Neural progenitor cell (in vitro differentiated cells): ENCODE measurements at regions not wholly inside any gene's neighbourhood (a gene's known extent, or its start where the extent isn't known, plus 50 kb on each side); places are given as distances from the start of the nearest gene placed in this dataset.

ENCODE experiments used
- EZH2 ChIP-seq: fragments of 200-600 bp; sonication (generic); IDR thresholded peaks from 2 replicates; pipeline ENCODE4 v1.6.1; 2017; ENCODE audit warnings: antibody characterized with exemption, mild to moderate bottlenecking, moderate library complexity
- EZH2phosphoT487 ChIP-seq: fragments of 200-600 bp; sonication (generic); IDR thresholded peaks from 2 replicates; pipeline ENCODE4 v1.6.1; 2017; ENCODE audit warnings: antibody characterized with exemption
- TF ChIP-seq, protein P1 (sequence below): fragments of 200-600 bp; sonication (generic); IDR thresholded peaks from 2 replicates; pipeline ENCODE4 v1.5.1; 2017; ENCODE audit warnings: antibody characterized with exemption, mild to moderate bottlenecking

DNA sequence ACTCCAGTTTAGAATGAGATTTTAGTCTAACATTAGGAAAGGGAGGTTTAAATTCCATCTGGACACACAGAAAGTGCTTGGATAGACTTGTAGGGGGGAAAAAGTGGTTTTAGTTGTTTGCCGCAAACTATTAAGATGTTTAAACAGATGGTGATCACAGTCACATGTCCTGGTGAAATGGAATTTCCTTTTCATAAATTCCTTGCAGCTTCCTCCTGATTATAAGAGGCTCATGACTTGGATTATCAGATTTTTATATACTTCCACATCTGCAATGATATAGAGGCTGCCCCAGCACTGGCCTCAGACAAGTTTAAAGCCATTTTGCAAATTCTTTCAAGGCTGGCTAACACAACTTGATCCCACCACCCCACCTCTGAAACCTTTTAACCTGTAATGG, 106.4 kb upstream of the ARMC3 start:
- no peak for TF ChIP-seq EZH2
- TF ChIP-seq, protein P1, sequence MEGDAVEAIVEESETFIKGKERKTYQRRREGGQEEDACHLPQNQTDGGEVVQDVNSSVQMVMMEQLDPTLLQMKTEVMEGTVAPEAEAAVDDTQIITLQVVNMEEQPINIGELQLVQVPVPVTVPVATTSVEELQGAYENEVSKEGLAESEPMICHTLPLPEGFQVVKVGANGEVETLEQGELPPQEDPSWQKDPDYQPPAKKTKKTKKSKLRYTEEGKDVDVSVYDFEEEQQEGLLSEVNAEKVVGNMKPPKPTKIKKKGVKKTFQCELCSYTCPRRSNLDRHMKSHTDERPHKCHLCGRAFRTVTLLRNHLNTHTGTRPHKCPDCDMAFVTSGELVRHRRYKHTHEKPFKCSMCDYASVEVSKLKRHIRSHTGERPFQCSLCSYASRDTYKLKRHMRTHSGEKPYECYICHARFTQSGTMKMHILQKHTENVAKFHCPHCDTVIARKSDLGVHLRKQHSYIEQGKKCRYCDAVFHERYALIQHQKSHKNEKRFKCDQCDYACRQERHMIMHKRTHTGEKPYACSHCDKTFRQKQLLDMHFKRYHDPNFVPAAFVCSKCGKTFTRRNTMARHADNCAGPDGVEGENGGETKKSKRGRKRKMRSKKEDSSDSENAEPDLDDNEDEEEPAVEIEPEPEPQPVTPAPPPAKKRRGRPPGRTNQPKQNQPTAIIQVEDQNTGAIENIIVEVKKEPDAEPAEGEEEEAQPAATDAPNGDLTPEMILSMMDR = no peak
- TF ChIP-seq EZH2phosphoT487 = no peak
